ENCODE measurements at regions not wholly inside any gene's neighbourhood (a gene's known extent, or its start where the extent isn't known, plus 50 kb on each side); places are given as distances from the start of the nearest gene placed in this dataset.
A peak's percentile ranks its signal among the peaks of the same experiment; 100 is the strongest.

GRCh38 chr13:26965952-26966700 is 205.5 kb downstream of the USP12 start:
- DNase-seq (ENCODE audit: low read depth): no peak

- peak; percentile 65 for DNase-seq (ENCODE audit: low read depth)
Measured at GRCh38 chr13:26964278-26965250, 204.0 kb upstream of the GPR12 start.

GRCh38 chr13:26962671-26963070 is 202.1 kb upstream of the GPR12 start:
- DNase-seq (ENCODE audit: low read depth): no peak

- no peak for DNase-seq (ENCODE audit: low read depth)
Measured at GRCh38 chr13:26961890-26962615, 201.5 kb upstream of the GPR12 start.

GRCh38 chr13:26957182-26957581 is 196.6 kb upstream of the GPR12 start:
- DNase-seq (ENCODE audit: low read depth): no peak

GRCh38 chr13:26956522-26957142 is 196.0 kb upstream of the GPR12 start:
- DNase-seq (ENCODE audit: low read depth): no peak

DNA sequence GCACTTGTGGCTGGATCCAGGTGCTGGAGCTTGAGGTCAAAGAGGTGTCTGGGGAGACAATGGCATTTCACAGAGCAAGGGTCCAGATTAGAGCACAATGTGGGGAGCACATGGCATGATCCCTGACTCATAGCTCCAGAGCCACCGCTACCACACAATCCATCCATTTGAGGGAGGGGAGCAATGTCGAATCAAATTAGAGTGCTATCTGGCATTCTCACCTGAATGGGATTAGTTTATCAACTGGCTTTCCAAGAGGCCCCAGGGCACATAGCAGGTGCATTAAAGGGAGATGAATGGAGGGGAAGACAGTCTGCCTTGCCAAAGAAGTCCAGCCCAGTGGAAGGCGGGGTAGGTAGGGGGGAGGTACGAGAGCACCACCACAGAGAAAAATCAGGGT is 194.4 kb upstream of the GPR12 start:
- no peak for DNase-seq (ENCODE audit: low read depth)

DNA sequence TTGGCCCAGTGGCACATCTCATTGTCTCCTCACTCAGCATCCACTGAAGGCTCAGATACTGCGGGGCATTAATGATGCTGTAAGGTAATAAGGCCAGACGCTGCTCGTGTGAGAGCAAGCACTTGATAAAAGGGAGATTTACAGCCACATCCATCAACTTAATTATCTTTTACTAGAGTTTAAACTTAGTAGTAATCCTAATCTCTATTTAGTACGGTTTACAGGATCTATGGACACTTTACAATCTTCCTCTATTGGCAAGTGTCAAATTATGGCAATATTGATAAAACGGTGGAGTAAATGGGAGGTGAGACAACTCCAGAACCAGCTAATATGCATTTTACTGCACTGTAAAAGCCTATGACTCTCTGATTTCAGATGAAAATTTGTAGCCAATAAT is 192.7 kb upstream of the GPR12 start:
- DNase-seq (ENCODE audit: low read depth): no peak

DNA sequence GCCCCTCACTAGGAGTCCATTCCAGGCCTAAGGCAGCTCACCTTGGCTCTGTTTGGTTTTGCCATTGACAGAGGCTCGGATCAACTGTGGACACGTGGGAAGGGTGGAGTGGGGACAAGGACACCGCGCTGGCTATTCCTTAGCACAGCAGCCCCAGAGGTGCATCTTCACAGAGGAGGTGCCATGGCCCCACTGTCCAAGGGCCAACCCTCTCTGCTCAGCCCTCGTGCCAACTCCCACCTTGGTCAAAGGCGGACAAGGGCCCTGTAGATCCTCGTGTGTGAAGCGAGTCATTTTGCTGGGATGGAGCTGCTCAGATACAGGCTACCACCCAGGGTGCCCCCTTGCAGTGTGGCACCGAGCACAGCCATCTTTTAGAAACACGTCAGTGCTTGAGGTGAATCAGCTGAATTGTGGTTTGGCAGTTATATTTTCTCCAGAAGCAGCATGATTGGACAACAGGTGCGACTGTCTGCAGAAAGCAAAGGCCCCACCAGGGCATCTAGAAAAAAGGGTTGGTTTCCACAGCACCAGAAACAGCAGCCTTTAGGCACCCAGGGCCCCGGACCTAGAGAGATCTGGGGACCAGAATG is 192.1 kb upstream of the GPR12 start:
- no peak for DNase-seq (ENCODE audit: low read depth)

GRCh38 chr13:26951581-26952177 is 191.1 kb upstream of the GPR12 start:
- DNase-seq (ENCODE audit: low read depth): peak; percentile 45

DNA sequence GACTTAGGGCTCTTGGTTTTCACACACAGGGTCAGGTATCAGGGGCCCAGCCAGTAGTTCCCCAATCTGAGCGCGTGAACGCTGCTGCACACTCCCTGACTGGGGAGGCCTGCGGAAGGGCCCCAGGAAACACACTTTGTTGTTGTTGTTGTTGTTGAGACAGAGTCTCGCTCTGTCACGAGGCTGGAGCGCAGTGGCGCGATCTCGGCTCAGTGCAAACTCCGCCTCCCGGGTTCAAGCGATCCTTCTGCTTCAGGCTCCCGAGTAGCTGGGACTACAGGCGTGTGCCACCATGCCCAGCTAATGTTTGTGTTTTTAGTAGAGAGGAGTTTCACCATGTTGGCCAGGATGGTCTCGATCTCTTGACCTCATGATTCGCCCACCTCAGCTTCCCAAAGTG is 190.4 kb upstream of the GPR12 start:
- no peak for DNase-seq (ENCODE audit: low read depth)

DNA sequence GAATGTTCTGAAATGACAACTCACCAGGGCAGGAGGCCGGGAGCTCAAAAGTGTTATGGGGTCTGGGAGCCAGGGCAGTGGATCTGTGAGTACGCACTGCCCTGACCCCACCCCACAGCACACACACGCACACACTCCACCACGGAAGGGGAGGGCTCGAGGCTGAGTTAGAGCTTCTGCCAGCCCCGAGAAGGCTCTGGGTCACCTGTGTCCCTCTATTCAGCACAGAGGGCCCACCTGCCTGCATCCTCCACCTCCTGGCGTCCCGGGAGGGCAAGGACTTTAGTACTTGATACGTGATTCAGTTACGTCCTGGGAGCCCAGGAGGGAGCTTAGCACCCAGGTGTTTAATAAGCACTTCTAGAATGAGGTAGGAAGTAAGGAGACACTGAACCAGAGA is 190.0 kb upstream of the GPR12 start:
- no peak for DNase-seq (ENCODE audit: low read depth)

- no peak for DNase-seq (ENCODE audit: low read depth)
Measured at GRCh38 chr13:26949701-26950502, 189.3 kb upstream of the GPR12 start.

DNA sequence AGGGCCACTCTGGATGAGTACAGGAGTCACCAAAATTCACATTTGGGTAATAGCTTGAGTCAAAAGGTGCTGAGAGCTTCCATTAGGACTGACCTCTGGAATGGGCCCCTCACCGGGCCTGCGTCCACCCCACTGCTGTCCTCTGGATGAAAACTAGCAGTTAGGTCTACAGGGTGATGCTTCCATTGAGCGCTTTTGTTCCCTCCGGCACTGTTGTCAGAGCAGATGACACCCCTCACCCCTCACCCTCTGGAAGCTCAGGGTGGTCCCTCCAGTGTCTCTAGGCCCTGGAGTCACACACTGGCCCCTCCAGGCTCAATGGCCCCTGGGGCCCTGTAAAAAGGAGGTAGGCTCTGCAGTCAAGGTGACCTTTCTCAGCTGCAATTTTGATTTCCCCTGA is 187.8 kb upstream of the GPR12 start:
- DNase-seq (ENCODE audit: low read depth): no peak

- DNase-seq (ENCODE audit: low read depth): peak; percentile 65
Measured at GRCh38 chr13:26946684-26947343, 186.2 kb upstream of the GPR12 start.

DNA sequence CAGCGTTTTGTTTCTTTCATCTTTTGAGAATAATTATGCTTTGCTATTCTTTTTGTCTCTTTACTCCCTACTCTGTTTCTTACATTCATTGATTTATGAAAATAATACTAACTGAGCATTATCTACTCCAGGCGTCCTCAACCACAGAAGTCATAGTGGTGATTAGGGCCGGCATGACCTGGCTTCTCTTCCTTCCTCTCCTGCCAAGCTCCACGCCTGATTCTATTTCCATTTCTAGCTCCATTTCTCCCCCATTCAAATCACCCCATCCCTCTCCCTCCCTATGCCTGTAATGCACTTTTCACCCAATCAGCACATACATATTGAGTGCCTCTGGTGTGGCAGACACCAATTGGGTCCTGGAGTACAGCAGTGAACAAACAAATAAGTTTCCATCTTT is 183.2 kb upstream of the GPR12 start:
- no peak for DNase-seq (ENCODE audit: low read depth)

DNA sequence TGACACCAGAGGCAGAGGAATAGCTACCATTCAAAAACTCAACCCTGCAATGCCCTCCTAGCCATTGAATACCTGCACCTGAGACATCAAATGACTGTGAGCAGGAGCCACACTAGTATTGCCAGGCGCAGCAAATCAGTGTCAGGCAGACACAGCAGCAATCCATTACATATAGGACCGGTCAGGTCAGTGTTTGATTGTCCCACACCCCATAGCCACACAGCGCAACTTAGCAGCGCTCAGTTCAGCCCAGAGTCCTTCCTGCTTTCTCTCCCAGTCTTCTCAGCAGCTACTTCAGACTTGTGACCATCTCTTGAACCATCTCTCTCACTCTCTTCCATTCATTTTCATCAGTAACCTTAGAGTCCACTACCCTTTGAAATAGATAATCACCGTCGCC is 181.6 kb upstream of the GPR12 start:
- DNase-seq (ENCODE audit: low read depth): no peak

DNA sequence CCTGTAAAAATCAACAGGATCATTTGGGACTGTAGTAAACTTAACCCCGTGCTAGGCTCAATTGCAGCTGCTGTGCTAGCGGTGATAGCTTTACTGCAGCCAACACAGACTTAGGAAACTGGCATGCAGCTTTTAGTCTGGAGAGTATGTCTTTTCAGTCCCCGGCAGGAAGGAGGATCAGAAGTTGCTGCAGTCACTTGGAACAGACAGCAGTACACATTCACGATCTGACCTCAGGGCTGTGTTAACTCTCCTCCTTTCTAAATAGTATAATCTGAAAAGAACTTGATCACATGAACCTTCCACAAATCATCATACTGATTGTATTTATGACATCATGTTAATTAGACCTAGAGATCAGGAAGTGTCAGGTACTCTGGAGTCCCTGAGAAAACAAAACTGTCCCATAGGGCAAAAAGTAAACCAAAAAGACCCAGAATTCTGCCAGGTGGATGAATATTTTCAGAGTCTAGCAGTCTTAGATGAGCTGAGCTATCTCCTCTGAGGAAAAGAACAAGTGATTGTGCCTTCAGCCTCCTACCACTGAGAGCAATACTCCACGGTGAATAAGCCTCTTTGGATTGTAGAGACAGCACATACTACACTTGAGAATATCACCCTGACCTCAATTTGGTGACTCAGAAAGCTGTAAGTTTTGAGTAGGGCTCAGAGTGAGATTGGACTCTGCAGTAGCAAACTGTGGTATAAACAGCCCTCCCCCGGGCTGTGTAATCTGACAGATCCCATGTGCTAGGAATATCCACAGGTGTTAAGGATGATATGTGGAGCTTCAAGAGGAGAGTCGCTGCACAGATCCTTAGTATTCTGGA is 181.0 kb upstream of the GPR12 start:
- peak; percentile 95 for DNase-seq (ENCODE audit: low read depth)

DNA sequence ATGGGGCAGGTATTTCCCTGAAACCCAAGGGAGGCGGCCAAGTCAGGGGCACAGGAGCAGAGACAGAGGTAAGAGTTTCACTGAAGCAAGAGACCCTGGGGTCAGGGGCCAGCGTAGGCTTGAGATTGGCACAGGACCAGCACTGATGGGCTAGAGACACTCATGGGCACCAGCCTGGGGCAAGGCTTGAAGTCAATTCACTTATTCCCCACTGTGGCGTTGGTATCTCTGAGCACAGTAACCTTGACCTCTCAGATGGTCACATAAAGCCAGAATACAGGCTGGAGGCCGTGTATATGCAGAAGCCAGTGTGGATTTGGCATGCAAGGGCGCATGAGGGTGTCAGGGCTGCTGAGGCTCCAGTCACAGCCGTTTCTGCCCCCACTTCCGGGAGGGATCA is 173.5 kb upstream of the GPR12 start:
- DNase-seq (ENCODE audit: low read depth): no peak
